Mucosa of rectum (tissue), 2 donors: ENCODE measurements at regions not wholly inside any gene's neighbourhood (a gene's known extent, or its start where the extent isn't known, plus 50 kb on each side); places are given as distances from the start of the nearest gene placed in this dataset.

Experiments used
- H3K27ac ChIP-seq, 2 donors: one replicate each; pipeline ENCODE4 v1.7.0; 2013; ENCODE audit warnings: inconsistent platforms in 2 of 2, low read depth in 2 of 2, low read length in 2 of 2
- H3K27me3 ChIP-seq, 2 donors: one replicate each; pipeline ENCODE4 v1.7.0; 2013; ENCODE audit warnings: low read length in 2 of 2; ENCODE audit not compliant: control insufficient read depth in 2 of 2, insufficient read depth in 2 of 2
- H3K36me3 ChIP-seq, 2 donors: one replicate each; pipeline ENCODE4 v1.7.0; 2013; ENCODE audit warnings: low read length in 2 of 2; ENCODE audit not compliant: control insufficient read depth in 2 of 2, insufficient read depth in 2 of 2
- H3K4me1 ChIP-seq, 2 donors: one replicate each; pipeline ENCODE4 v1.7.0; 2013; ENCODE audit warnings: low read length in 2 of 2, mild to moderate bottlenecking in 1 of 2; ENCODE audit not compliant: control insufficient read depth in 2 of 2, insufficient read depth in 2 of 2
- H3K4me3 ChIP-seq, 2 donors: one replicate each; pipeline ENCODE4 v1.7.0; 2013; ENCODE audit warnings: low read length in 2 of 2
- H3K9ac ChIP-seq, 2 donors: one replicate each; pipeline ENCODE4 v1.7.0; 2013; ENCODE audit warnings: low read length in 2 of 2, low read depth in 1 of 2, mild to moderate bottlenecking in 1 of 2
- H3K9me3 ChIP-seq, 2 donors: one replicate each; pipeline ENCODE4 v1.7.0; 2013; ENCODE audit warnings: low read length in 2 of 2; ENCODE audit not compliant: control insufficient read depth in 2 of 2
- donor health status: healthy.
- donor health status: Normal muscosa, but diverticular disease.

DNA sequence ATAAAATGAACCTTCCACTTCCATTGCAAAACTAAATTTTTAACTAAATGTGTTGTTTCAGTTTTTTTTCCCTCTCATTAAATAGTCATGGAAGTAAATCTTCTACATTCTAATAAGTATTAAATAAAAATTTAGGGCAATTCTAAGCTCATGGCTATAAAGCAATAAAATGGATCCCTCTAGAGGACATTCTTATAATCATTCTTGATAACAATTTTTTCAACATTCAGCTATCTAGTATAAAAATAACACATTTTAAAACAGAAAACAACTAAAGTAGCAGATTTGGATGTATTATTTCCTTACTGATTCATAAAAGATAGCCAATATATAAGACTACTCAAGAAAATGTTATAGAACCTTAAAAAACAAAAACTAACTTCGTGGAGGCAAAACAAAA lies 393.1 kb downstream of the PLOD2 start:
- Histone ChIP-seq H3K27me3 (no peaks in the 10 kb centered on the region), H3K9ac (no peak overlapping the region), H3K27ac (no peak overlapping the region), H3K4me3 (no peak overlapping the region), H3K9me3 (no peaks in the 10 kb centered on the region), H3K4me1 (no peaks in the 10 kb centered on the region), H3K36me3 (no peaks in the 10 kb centered on the region)

DNA sequence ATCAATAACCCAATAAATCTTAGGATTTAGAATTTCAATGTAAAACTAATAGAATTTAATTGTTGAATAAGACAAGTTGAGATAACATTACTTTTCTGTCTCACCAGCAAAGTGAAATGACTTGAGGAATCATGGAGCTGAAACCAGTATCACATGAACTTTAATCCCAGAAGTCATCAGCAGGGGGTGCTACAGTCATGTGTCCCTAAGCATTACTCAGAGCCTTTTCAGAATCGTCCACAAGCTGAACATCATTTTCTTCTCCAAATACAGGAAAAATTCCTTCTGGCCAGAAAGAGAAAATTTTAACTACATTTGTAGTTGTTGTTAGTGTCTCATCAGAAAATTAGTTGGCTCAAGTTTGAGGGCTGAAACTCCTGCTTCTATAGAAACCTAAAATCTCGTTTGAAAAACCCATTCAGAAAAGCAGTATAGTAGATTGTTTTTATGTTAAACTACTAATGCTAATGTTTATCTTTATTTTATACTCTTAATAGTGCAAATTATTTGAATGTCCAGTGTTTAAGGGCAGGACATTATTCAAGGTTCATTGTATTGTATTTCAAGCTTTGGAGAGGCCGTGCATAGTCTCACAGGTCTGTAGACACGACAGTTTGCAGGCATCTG lies 384.1 kb downstream of the PLOD2 start:
- H3K9me3 ChIP-seq = no peaks in the 10 kb centered on the region
- no peaks in the 10 kb centered on the region for H3K4me1 ChIP-seq
- H3K9ac ChIP-seq = no peak overlapping the region
- H3K27ac ChIP-seq = no peak overlapping the region
- no peak overlapping the region for H3K4me3 ChIP-seq
- no peaks in the 10 kb centered on the region for H3K36me3 ChIP-seq
- no peaks in the 10 kb centered on the region for H3K27me3 ChIP-seq

DNA sequence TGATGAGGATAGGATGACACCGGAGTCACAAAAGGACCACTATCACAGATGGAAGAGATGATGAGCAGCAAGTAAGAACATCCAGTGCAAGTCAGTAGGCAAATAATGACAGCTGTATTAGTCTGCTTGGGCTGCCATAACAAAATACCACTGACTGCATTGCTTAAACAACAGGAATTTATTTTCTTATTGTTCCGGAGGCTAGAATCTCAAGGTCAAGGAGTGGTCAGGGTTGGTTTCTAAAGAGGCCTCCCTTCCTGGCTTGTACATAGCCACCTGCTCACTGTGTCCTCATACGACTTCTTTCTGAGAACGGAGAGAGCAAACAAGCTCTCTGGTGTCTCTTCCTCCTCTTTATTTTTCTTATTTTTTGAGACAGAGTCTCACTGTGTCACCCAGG lies 380.7 kb downstream of the PLOD2 start:
- no peak overlapping the region for H3K9ac ChIP-seq
- H3K9me3 ChIP-seq = no peaks in the 10 kb centered on the region
- H3K4me1 ChIP-seq = no peaks in the 10 kb centered on the region
- no peak overlapping the region for H3K27ac ChIP-seq
- no peaks in the 10 kb centered on the region for H3K36me3 ChIP-seq
- H3K4me3 ChIP-seq = no peak overlapping the region
- H3K27me3 ChIP-seq = no peaks in the 10 kb centered on the region

DNA sequence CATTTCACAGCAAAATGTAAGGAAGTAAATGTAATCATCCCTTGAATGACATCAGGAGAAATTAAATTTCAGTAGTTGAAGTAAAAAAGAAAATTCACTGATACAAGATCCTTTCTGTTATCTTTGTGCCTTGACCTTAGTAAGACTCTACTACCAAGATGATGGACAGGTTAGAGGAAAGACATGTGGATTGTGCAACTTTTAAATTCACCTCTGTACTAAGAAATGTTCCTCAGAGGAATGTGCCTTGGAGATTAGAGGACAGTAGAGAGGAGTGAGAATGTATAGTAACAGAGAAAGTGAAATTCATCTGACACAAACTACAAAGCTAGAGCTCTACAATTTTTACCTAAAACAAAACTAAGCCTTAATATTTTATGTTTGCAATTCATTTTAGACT lies 375.3 kb downstream of the PLOD2 start:
- Histone ChIP-seq H3K4me1 (no peaks in the 10 kb centered on the region), H3K27ac (no peak overlapping the region), H3K9me3 (no peaks in the 10 kb centered on the region), H3K27me3 (no peaks in the 10 kb centered on the region), H3K9ac (no peak overlapping the region), H3K36me3 (no peaks in the 10 kb centered on the region), H3K4me3 (no peak overlapping the region)

DNA sequence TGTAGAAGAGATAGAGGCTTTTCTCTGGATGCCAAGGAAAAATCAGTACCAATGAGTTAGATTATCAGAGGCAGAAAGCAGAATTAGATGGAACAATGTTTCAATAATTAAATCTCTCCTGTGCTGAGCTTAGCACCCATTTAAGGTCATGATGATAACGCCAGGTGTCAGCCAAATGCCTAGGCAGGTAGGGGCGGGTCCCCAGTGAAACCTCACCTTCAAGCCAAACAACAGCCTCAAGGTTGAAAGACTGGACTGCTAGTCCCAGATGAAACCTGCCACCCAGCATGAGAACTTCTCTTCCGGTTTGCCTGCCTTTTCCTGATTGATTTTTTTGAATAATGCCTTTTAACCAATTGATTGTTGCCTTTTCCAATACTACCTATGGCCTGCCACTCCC lies 363.0 kb downstream of the PLOD2 start:
- Histone ChIP-seq H3K4me1 (no peaks in the 10 kb centered on the region), H3K36me3 (no peaks in the 10 kb centered on the region), H3K4me3 (no peak overlapping the region), H3K9me3 (no peaks in the 10 kb centered on the region), H3K27ac (no peak overlapping the region), H3K27me3 (no peaks in the 10 kb centered on the region), H3K9ac (no peak overlapping the region)

DNA sequence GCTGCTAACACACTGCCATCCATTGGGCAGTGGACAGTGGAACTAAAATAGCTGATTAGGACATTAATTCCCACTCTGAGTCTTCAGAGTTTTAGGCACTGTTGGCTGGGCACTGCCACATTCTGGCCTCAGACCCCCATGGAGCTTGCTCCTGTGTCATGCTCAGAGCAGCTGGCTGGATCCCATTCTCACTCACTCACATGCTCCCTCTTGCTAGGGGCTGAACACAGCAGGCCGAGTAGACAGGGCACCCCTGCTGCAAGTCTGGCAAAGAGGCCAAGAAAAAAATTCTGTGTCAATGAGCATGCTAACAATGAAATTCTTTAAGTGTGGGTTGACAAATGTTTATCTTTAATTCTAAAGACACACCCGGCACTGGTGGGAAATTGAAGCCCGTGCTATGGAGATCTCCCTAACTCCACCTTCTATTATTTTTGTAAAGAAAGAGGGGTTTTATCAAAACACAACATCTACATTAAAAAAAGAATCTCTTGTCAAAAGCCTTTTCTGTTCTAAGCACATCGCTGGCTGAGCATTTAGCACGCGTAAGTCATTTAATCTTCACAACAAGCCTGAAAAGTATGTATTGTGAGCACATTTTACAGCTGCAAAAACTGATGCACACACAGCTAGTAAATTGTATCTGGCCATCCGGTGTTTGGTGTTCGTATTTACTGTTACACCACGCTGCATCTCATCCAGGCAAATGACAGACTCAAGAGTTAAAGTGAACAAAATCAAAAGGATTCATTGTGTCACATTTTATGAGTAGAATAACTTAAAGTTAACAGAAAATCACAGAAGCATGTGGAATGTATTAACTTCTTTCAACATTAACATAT lies 362.1 kb downstream of the PLOD2 start:
- Histone ChIP-seq H3K27ac (no peak overlapping the region), H3K4me1 (no peaks in the 10 kb centered on the region), H3K36me3 (no peaks in the 10 kb centered on the region), H3K9me3 (no peaks in the 10 kb centered on the region), H3K9ac (no peak overlapping the region), H3K27me3 (no peaks in the 10 kb centered on the region), H3K4me3 (no peak overlapping the region)

DNA sequence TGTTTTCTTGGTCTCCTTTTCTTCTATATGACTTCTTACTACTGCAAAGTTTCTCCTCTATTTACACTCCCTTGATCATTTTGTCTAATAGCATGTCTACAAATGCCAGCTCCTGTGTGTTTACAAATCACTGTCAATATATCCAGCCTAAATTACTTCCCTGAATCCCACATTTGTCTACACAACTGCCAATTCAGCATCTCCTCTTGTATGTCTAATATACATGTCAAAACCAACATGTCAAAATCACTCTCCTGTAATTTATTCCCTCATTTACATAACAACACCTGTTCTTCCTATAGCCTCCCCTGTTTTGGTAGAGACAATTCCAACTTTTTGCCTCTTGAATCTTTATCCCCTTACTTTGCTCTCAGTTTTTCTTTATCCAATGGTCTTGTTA lies 359.3 kb downstream of the PLOD2 start:
- H3K27ac ChIP-seq = no peak overlapping the region
- H3K27me3 ChIP-seq = no peaks in the 10 kb centered on the region
- H3K4me3 ChIP-seq = no peak overlapping the region
- H3K4me1 ChIP-seq = no peaks in the 10 kb centered on the region
- no peaks in the 10 kb centered on the region for H3K36me3 ChIP-seq
- no peak overlapping the region for H3K9ac ChIP-seq
- no peaks in the 10 kb centered on the region for H3K9me3 ChIP-seq

DNA sequence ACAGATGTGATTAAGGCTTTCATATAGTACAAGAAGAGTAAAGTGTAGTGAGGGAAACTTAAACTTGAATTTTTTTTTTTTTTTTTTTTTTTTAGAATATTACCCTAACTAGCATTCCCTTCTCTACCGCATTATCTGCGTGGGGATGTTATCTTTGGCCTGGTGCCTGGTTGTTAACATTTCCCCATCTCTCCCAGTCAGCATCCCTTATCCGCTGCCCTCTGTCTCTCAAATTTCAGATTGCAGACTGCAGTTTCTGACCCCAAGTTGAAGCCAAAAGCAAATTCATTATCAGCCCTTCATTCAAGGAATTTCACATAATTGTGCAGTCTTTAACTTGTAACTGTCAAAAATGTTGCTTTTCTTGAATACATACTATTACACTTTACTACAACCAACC lies 353.0 kb downstream of the PLOD2 start:
- Histone ChIP-seq H3K9ac (no peak overlapping the region), H3K9me3 (no peaks in the 10 kb centered on the region), H3K36me3 (no peaks in the 10 kb centered on the region), H3K4me3 (no peak overlapping the region), H3K27ac (no peak overlapping the region), H3K27me3 (no peaks in the 10 kb centered on the region), H3K4me1 (no peaks in the 10 kb centered on the region)

DNA sequence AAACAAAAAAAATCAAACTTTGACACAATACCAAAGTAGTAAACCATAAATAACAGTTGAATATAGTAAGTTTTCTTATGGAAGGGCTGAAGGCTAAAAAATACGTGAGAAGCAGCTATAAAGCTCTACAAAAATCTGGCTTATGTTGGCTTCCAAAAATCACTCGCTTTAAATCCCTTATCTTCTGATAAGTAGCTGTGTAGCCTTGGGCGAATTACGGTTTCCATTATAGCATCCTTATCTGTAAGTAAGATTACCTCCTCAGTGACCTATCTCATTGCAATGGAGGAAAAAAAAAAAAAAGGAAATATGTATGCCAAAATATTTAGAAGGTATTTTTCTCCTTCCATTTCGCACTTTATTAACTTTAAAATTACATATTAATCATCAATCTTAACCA lies 348.6 kb downstream of the PLOD2 start:
- no peaks in the 10 kb centered on the region for H3K4me1 ChIP-seq
- H3K36me3 ChIP-seq = no peaks in the 10 kb centered on the region
- no peaks in the 10 kb centered on the region for H3K27me3 ChIP-seq
- H3K27ac ChIP-seq = no peak overlapping the region
- no peaks in the 10 kb centered on the region for H3K9me3 ChIP-seq
- no peak overlapping the region for H3K4me3 ChIP-seq
- no peak overlapping the region for H3K9ac ChIP-seq

DNA sequence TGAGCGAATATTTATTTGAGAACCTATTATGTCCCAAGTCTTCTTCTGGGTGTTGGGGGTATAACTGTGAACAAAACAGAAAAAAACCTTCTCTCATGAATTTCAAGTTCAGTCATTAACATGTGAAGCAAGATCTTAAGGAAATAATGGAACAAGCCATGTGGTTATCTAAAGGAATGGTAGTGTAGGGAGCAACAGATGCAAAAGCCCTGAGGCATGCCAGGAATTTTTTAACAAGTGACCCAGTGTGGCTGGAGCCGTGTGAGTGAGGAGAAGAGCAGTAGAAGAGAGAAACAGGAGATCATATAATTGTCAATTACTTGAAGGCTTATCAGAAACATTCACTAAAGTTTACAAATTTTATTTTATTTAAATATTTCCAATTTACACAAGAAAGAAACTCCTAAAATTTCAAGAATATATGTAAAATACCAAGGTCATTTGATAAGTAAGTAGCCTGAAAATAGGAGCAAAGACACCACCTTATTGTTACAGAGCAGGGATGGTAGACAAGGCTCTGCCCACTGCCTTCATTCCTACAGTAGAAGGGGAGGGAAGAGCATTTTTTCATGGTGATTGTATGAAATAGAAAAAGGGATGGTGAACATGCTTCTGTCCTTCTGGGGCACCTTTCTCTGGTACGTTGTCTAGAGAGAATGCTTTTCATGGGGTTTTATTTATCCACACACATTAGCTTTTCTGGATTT lies 345.1 kb downstream of the PLOD2 start:
- Histone ChIP-seq H3K9me3 (no peaks in the 10 kb centered on the region), H3K4me3 (no peak overlapping the region), H3K4me1 (no peaks in the 10 kb centered on the region), H3K27ac (no peak overlapping the region), H3K9ac (no peak overlapping the region), H3K27me3 (no peaks in the 10 kb centered on the region), H3K36me3 (no peaks in the 10 kb centered on the region)
